AG04449 (cell line): ENCODE measurements at regions not wholly inside any gene's neighbourhood (a gene's known extent, or its start where the extent isn't known, plus 50 kb on each side); places are given as distances from the start of the nearest gene placed in this dataset.

ENCODE experiments used
- CTCF ChIA-PET: fragments of 350-600 bp; formaldehyde crosslinking; extraction: SDS; loops from one replicate; lab custom pipeline; 2021; ENCODE audit warnings: antibody characterized with exemption; lab: Yijun Ruan, JAX
- POLR2A ChIA-PET: fragments of 400-600, 350-600 bp; formaldehyde crosslinking; extraction: SDS; loops from one replicate; lab custom pipeline; 2020; ENCODE audit warnings: antibody characterized with exemption, inconsistent platforms; lab: Yijun Ruan, JAX
- DNase-seq: peaks from one replicate; pipeline ENCODE4 v3.0.0-alpha.2; 2010; ENCODE audit warnings: low read depth, low spot score
- H3K4me3 ChIP-seq: 2 replicates; pipeline ENCODE4 v1.5.1; 2011; ENCODE audit warnings: low read depth, mild to moderate bottlenecking, control low read depth, low read length
- CTCF ChIP-seq: IDR thresholded peaks from one replicate; pipeline ENCODE4 v1.5.1; 2011; ENCODE audit warnings: mild to moderate bottlenecking, moderate library complexity, low read length, control low read depth, inconsistent platforms; ENCODE audit not compliant: insufficient read depth; ENCODE audit errors: missing control alignments

GRCh38 chr5:128591598-128592455 lies 53.8 kb upstream of the FBN2 start:
- H3K4me3 ChIP-seq = no peak overlapping the region
- TF ChIP-seq CTCF = no peak
- no peak for DNase-seq
- POLR2A ChIA-PET = no interaction called here
- CTCF ChIA-PET = no interaction called here

- no peak for TF ChIP-seq CTCF
- CTCF ChIA-PET = no interaction called here
- H3K4me3 ChIP-seq = no peak overlapping the region
- POLR2A ChIA-PET = no interaction called here
- no peak for DNase-seq
These were observed 58.0 kb upstream of the FBN2 start for GRCh38 chr5:128596071-128596470.

GRCh38 chr5:128597156-128597555 lies 59.1 kb upstream of the FBN2 start:
- no peak for TF ChIP-seq CTCF
- POLR2A ChIA-PET = no interaction called here
- no peak overlapping the region for H3K4me3 ChIP-seq
- CTCF ChIA-PET = interaction anchor here (0.9 kb wide), 1 partner anchor 79 kb away, joined by 3 read pairs; no protein-coding TSS in a partner anchor
- no peak for DNase-seq

GRCh38 chr5:128613128-128613527 lies 75.1 kb upstream of the FBN2 start:
- no peak overlapping the region for H3K4me3 ChIP-seq
- ChIA-PET POLR2A (no interaction called here), CTCF (no interaction called here)
- no peak for DNase-seq
- TF ChIP-seq CTCF = no peak

- no peak for DNase-seq
- no peak overlapping the region for H3K4me3 ChIP-seq
- CTCF ChIA-PET = no interaction called here
- no peak for TF ChIP-seq CTCF
- POLR2A ChIA-PET = no interaction called here
These were observed 75.7 kb upstream of the FBN2 start for GRCh38 chr5:128613766-128614165.

- DNase-seq = no peak
- ChIA-PET POLR2A (no interaction called here), CTCF (no interaction called here)
- H3K4me3 ChIP-seq = no peak overlapping the region
- TF ChIP-seq CTCF = no peak
These were observed 77.5 kb upstream of the FBN2 start for GRCh38 chr5:128615578-128615977.
